NCI-H446 treated with DMSO at 0.1 percent for 48 hours (cell line): ENCODE measurements at regions not wholly inside any gene's neighbourhood (a gene's known extent, or its start where the extent isn't known, plus 50 kb on each side); places are given as distances from the start of the nearest gene placed in this dataset.
"Not testable (repeated sequence)": the region's sequence is repeated elsewhere in the genome, so short reads cannot be mapped to it uniquely, and the experiment has no call there.

Experiments
- DNase-seq: peaks from one replicate; lab custom pipeline; 2025; lab: John Stamatoyannopoulos, UW

- peak; percentile 2 for DNase-seq
These were observed 67.0 kb downstream of the CHRNA1 start for GRCh38 chr2:174697255-174697654.

- no peak for DNase-seq
These were observed 69.4 kb downstream of the CHRNA1 start for GRCh38 chr2:174694920-174695319.

GRCh38 chr2:174694196-174694878, 69.9 kb downstream of the CHRNA1 start:
- no peak for DNase-seq

GRCh38 chr2:174693344-174693743, 70.9 kb downstream of the CHRNA1 start:
- no peak for DNase-seq

GRCh38 chr2:174692256-174692919, 71.9 kb downstream of the CHRNA1 start:
- no peak for DNase-seq

- no peak for DNase-seq
These were observed 73.0 kb downstream of the CHRNA1 start for GRCh38 chr2:174691201-174691779.

GRCh38 chr2:174690026-174690425, 74.2 kb downstream of the CHRNA1 start:
- no peak for DNase-seq

- peak; percentile 16 for DNase-seq
These were observed 76.2 kb downstream of the CHRNA1 start for GRCh38 chr2:174688079-174688478.

GRCh38 chr2:174686430-174686829, 77.8 kb downstream of the CHRNA1 start:
- no peak for DNase-seq

- DNase-seq = no peak
These were observed 80.9 kb downstream of the CHRNA1 start for GRCh38 chr2:174683392-174683759.

- peak; percentile 40 for DNase-seq
These were observed 81.5 kb downstream of the CHRNA1 start for GRCh38 chr2:174682578-174683391.

GRCh38 chr2:174682007-174682577, 82.2 kb downstream of the CHRNA1 start:
- no peak for DNase-seq

GRCh38 chr2:174681099-174682006, 82.9 kb downstream of the CHRNA1 start:
- DNase-seq = no peak

- no peak for DNase-seq
These were observed 82.6 kb upstream of the WIPF1 start for GRCh38 chr2:174680221-174680620.

GRCh38 chr2:174678395-174678794, 80.8 kb upstream of the WIPF1 start:
- no peak for DNase-seq

GRCh38 chr2:174675615-174676014, 78.0 kb upstream of the WIPF1 start:
- DNase-seq = no peak

- DNase-seq = no peak
These were observed 76.3 kb upstream of the WIPF1 start for GRCh38 chr2:174673876-174674275.

GRCh38 chr2:174673440-174673839, 75.8 kb upstream of the WIPF1 start:
- DNase-seq = no peak

GRCh38 chr2:174671532-174671931, 73.9 kb upstream of the WIPF1 start:
- not testable (repeated sequence) for DNase-seq

- DNase-seq = no peak
These were observed 72.8 kb upstream of the WIPF1 start for GRCh38 chr2:174670446-174670845.

GRCh38 chr2:174669336-174669735, 71.7 kb upstream of the WIPF1 start:
- DNase-seq = no peak
